ENCODE measurements at regions not wholly inside any gene's neighbourhood (a gene's known extent, or its start where the extent isn't known, plus 50 kb on each side); places are given as distances from the start of the nearest gene placed in this dataset.

DNA sequence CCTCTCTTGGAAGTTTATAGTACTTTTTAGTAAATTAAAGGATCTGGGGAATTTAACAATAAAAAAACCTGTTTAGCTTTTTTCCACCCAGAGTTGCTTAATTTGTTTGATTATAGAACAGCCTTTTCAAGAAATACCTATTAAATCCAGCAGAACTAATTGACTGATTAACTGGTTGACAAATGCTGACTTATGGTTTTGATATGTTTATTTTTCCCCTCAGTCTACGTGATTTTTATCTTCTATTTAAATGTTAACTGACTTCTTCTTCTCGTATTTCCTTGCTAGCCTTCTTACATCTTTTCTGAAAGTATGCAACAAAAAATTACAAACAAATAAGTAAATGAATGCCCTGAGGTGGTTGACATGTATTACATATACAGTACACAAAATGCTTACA is 302.9 kb upstream of the SPAG17 start:
- Histone ChIP-seq H3K9ac (ENCODE audit: low read depth, low read length) (no peak overlapping the region), H3K27me3 (ENCODE audit: control insufficient read depth, insufficient read depth, low read length) (no peaks in the 10 kb centered on the region), H4K20me1 (ENCODE audit: insufficient read depth, low read length) (no peaks in the 10 kb centered on the region), H4K8ac (ENCODE audit: low read depth in 2 of 2, low read length in 2 of 2) (no peak overlapping the region), H2AK9ac (replicated peaks; ENCODE audit: low read depth, low read length, poor library complexity) (no peak overlapping the region), H3K56ac (ENCODE audit: extremely low read depth, insufficient read depth, low read length) (no peak overlapping the region), H3K4me1 (ENCODE audit: control insufficient read depth, insufficient read depth, low read length) (no peaks in the 10 kb centered on the region), H2BK120ac (ENCODE audit: low read depth, low read length) (no peak overlapping the region), H3K36me3 (ENCODE audit: control insufficient read depth, insufficient read depth, low read length) (no peaks in the 10 kb centered on the region), H2AK5ac (ENCODE audit: low read depth, low read length) (no peak overlapping the region), H2BK15ac (ENCODE audit: low read depth, low read length) (no peak overlapping the region), H3K9me1 (ENCODE audit: insufficient read depth, low read length) (no peaks in the 10 kb centered on the region), H3K27ac (ENCODE audit: insufficient read depth, low read length) (no peak overlapping the region), H4K91ac (ENCODE audit: insufficient read depth, low read depth, low read length) (no peak overlapping the region), H3K4me3 (ENCODE audit: insufficient read depth, low read depth, low read length) (no peak overlapping the region), H3K9me3 (ENCODE audit: control insufficient read depth, insufficient read depth, low read length) (no peaks in the 10 kb centered on the region), H3K4ac (ENCODE audit: low read depth, low read length) (no peak overlapping the region), H2BK5ac (ENCODE audit: low read depth, low read length, poor library complexity, severe bottlenecking) (no peak overlapping the region), H3K18ac (ENCODE audit: low read depth, low read length) (no peak overlapping the region), H3K23ac (ENCODE audit: low read depth, low read length) (no peak overlapping the region), H3K14ac (replicated peaks; ENCODE audit: low read depth, low read length) (no peak overlapping the region), H2AFZ (replicated peaks; ENCODE audit: low read length, poor library complexity) (no peak overlapping the region), H2BK20ac (ENCODE audit: low read depth, low read length) (no peak overlapping the region), H4K5ac (ENCODE audit: low read depth, low read length) (no peak overlapping the region), H3K79me1 (ENCODE audit: low read depth in 1 of 2, low read length in 2 of 2) (no peaks in the 10 kb centered on the region), H3K4me2 (ENCODE audit: low read depth, low read length) (no peak overlapping the region)
- in situ Hi-C loops (cut with MboI; ENCODE audit: low sequenced_read_pairs) (no loop called here), intact Hi-C loops (cut with micrococcal nuclease) (no loop called here), dilution Hi-C loops (cut with HindIII; ENCODE audit: low sequenced_read_pairs, unreplicated experiment) (no loop called here)
- ATAC-seq (ENCODE audit: low read depth) (no peak), DNase-seq (no peak)
- no peak for TF ChIP-seq BHLHE40 (IDR thresholded peaks at IDR 0.05; ENCODE audit: low read depth, low read length)
- POLR2A ChIA-PET (ENCODE audit: unreplicated experiment), result no interaction called here
- WGBS, 2 experiments (ENCODE audit: extremely low coverage in 2 of 2, insufficient read length in 1 of 2), result no CpG with 5 or more reads among the region's 2 CpGs
- CTCF ChIA-PET, result no interaction called here
- no TSS peak for BruUV-seq (replicated peaks)
